ENCODE measurements at regions not wholly inside any gene's neighbourhood (a gene's known extent, or its start where the extent isn't known, plus 50 kb on each side); places are given as distances from the start of the nearest gene placed in this dataset.

- WGBS, 2 donors (ENCODE audit: low coverage in 1 of 2), result 77% methylated on average over 2 of the region's 2 CpGs; no CpG with 5 or more reads in 1 of the 2 donors
- intact Hi-C loops (cut with DNase I; ENCODE audit: low total_unique reads) (no loop called here), in situ Hi-C loops (cut with MboI; ENCODE audit: low pct_ligation_motif_present in 1 of 4, low pct_unique_long_range_greater_than_20kb in 1 of 4, low sequenced_read_pairs in 3 of 4) (no loop called here)
- peaks cover 0 to 9% (median 9%) of the 10 kb centered on the region in 4 donors for H3K4me1 ChIP-seq
- H3K4me3 ChIP-seq, result no peak overlapping the region
- no peaks in the 10 kb centered on the region for H3K9me3 ChIP-seq
- TF ChIP-seq CTCF (IDR thresholded peaks at IDR 0.05), result no peak
- no peak for TF ChIP-seq POLR2A (IDR thresholded peaks at IDR 0.05)
- TF ChIP-seq EP300 (IDR thresholded peaks at IDR 0.05; ENCODE audit: low read depth), result no peak
- no peak for TF ChIP-seq POLR2AphosphoS5 (IDR thresholded peaks at IDR 0.05)
- no peaks in the 10 kb centered on the region for H3K36me3 ChIP-seq
- H3K27ac ChIP-seq, result no peak overlapping the region
- H3K27me3 ChIP-seq, result no peaks in the 10 kb centered on the region
- no peak for DNase-seq
Observed at GRCh38 chr1:56442290-56442877, 137.0 kb downstream of the PLPP3 start.

- H3K4me1 ChIP-seq, result peaks cover 0 to 4% (median 2%) of the 10 kb centered on the region in 4 donors
- TF ChIP-seq EP300 (IDR thresholded peaks at IDR 0.05; ENCODE audit: low read depth), result no peak
- TF ChIP-seq POLR2A (IDR thresholded peaks at IDR 0.05), result no peak
- no peak for TF ChIP-seq CTCF (IDR thresholded peaks at IDR 0.05)
- no peak for TF ChIP-seq POLR2AphosphoS5 (IDR thresholded peaks at IDR 0.05)
- DNase-seq, result no peak
- H3K27ac ChIP-seq, result no peak overlapping the region
- in situ Hi-C loops (cut with MboI; ENCODE audit: low pct_ligation_motif_present in 1 of 4, low pct_unique_long_range_greater_than_20kb in 1 of 4, low sequenced_read_pairs in 3 of 4), result no loop called here
- H3K9me3 ChIP-seq, result no peaks in the 10 kb centered on the region
- no peaks in the 10 kb centered on the region for H3K27me3 ChIP-seq
- WGBS, 2 donors (ENCODE audit: low coverage in 1 of 2), result 87 to 92% methylated on average over 2 to 3 of the region's 3 CpGs
- no peak overlapping the region for H3K4me3 ChIP-seq
- H3K36me3 ChIP-seq, result no peaks in the 10 kb centered on the region
- intact Hi-C loops (cut with DNase I; ENCODE audit: low total_unique reads), result no loop called here
Observed at GRCh38 chr1:56441601-56442000, 137.8 kb downstream of the PLPP3 start.

GRCh38 chr1:56439610-56440264, 139.6 kb downstream of the PLPP3 start:
- H3K36me3 ChIP-seq, result no peaks in the 10 kb centered on the region
- no peak overlapping the region for H3K27ac ChIP-seq
- in situ Hi-C loops (cut with MboI; ENCODE audit: low pct_ligation_motif_present in 1 of 4, low pct_unique_long_range_greater_than_20kb in 1 of 4, low sequenced_read_pairs in 3 of 4), result no loop called here
- no peak overlapping the region for H3K4me3 ChIP-seq
- DNase-seq, result no peak
- H3K27me3 ChIP-seq, result no peaks in the 10 kb centered on the region
- WGBS, 2 donors (ENCODE audit: low coverage in 1 of 2), result 27 to 70% methylated on average over 1 to 4 of the region's 4 CpGs
- H3K9me3 ChIP-seq, result no peaks in the 10 kb centered on the region
- intact Hi-C loops (cut with DNase I; ENCODE audit: low total_unique reads), result no loop called here
- TF ChIP-seq EP300 (IDR thresholded peaks at IDR 0.05; ENCODE audit: low read depth), result no peak
- no peak for TF ChIP-seq CTCF (IDR thresholded peaks at IDR 0.05)
- TF ChIP-seq POLR2AphosphoS5 (IDR thresholded peaks at IDR 0.05), result no peak
- no peak for TF ChIP-seq POLR2A (IDR thresholded peaks at IDR 0.05)
- H3K4me1 ChIP-seq, result no peaks in the 10 kb centered on the region

- in situ Hi-C loops (cut with MboI; ENCODE audit: low pct_ligation_motif_present in 1 of 4, low pct_unique_long_range_greater_than_20kb in 1 of 4, low sequenced_read_pairs in 3 of 4), result no loop called here
- Histone ChIP-seq H3K27me3 (no peaks in the 10 kb centered on the region), H3K36me3 (no peaks in the 10 kb centered on the region), H3K27ac (no peak overlapping the region), H3K9me3 (no peaks in the 10 kb centered on the region), H3K4me1 (no peaks in the 10 kb centered on the region), H3K4me3 (no peak overlapping the region)
- no peak for TF ChIP-seq EP300 (IDR thresholded peaks at IDR 0.05; ENCODE audit: low read depth)
- TF ChIP-seq POLR2A (IDR thresholded peaks at IDR 0.05), result no peak
- TF ChIP-seq CTCF (IDR thresholded peaks at IDR 0.05), result no peak
- TF ChIP-seq POLR2AphosphoS5 (IDR thresholded peaks at IDR 0.05), result no peak
- no peak for DNase-seq
- intact Hi-C loops (cut with DNase I; ENCODE audit: low total_unique reads), result no loop called here
- 96% methylated on average over 4 of the region's 4 CpGs; no CpG with 5 or more reads in 1 of the 2 donors for WGBS, 2 donors (ENCODE audit: low coverage in 1 of 2)
Observed at GRCh38 chr1:56438901-56439551, 140.3 kb downstream of the PLPP3 start.
